Psoas muscle (tissue), 7 donors: ENCODE measurements at regions not wholly inside any gene's neighbourhood (a gene's known extent, or its start where the extent isn't known, plus 50 kb on each side); places are given as distances from the start of the nearest gene placed in this dataset.

Experiments
- ATAC-seq, 4 donors: fragments of 200-7000 bp; cut with Tn5 transposase; one replicate each; pipeline ENCODE4 v1.9.1; 2020; ENCODE audit warnings: moderate library complexity in 3 of 4, mild to moderate bottlenecking in 2 of 4
- DNase-seq, 2 donors: peaks; one replicate each; pipeline ENCODE4 v3.0.0-alpha.2; 2020
- H3K27ac ChIP-seq: fragments of 200-600 bp; one replicate; pipeline ENCODE4 v1.8.0; 2022
- H3K27me3 ChIP-seq, 3 donors: fragments of 200-600 bp in 1 of 3; one replicate each; pipeline versions ENCODE4 v1.6.1 to v1.8.0; 2013 to 2022; ENCODE audit warnings: low read length in 2 of 3, mild to moderate bottlenecking in 2 of 3, moderate library complexity in 1 of 3; ENCODE audit not compliant: insufficient read depth in 3 of 3
- H3K36me3 ChIP-seq, 2 donors: fragments of 200-600 bp in 1 of 2; one replicate each; pipeline versions ENCODE4 v1.6.1 to v1.8.0; 2013 to 2022; ENCODE audit warnings: low read depth in 1 of 2, mild to moderate bottlenecking in 1 of 2, moderate library complexity in 1 of 2; ENCODE audit not compliant: insufficient read depth in 1 of 2
- H3K4me1 ChIP-seq: fragments of 200-600 bp; one replicate; pipeline ENCODE4 v1.8.0; 2022
- H3K4me3 ChIP-seq: fragments of 200-600 bp; one replicate; pipeline ENCODE4 v1.8.0; 2022; ENCODE audit warnings: mild to moderate bottlenecking
- H3K9me3 ChIP-seq: fragments of 200-600 bp; one replicate; pipeline ENCODE4 v1.8.0; 2022
- WGBS, 3 donors: extraction: QIAGEN DNeasy Blood & Tissue Kit; methylation state at CpG; one replicate each; pipeline versions ENCODE4 v1.1.6 to v1.1.7; 2013; 5-methylcytosine and 5-hydroxymethylcytosine counted together
- intact Hi-C, 2 donors: fragments of 100-400 bp; cut with DNase I; formaldehyde crosslinking; loops; one replicate each; pipeline versions ENCODE4 v1.11.0 to v1.14.2; 2022
- TF ChIP-seq, protein P1 (sequence below): fragments of 200-600 bp; IDR thresholded peaks from one replicate; pipeline ENCODE4 v1.8.0; 2022; ENCODE audit warnings: antibody characterized with exemption
- donor health status: healthy with polysubstance abuse.
- donor health status: DM: no; HTN: no; CAD: no; lungs with moderate emphysema.
- donor health status: Bipolar disorder and iron deficiency.
- donor health status: healthy.
- donor health status: DM: yes; HTN: yes; CAD: no.
- donor health status: DM: no; HTN: no; CAD: no.
- donor health status: DM: yes; HTN: yes; CAD: no.

GRCh38 chr3:13208706-13209633 is 135.7 kb upstream of the IQSEC1 start:
- TF ChIP-seq, protein P1, sequence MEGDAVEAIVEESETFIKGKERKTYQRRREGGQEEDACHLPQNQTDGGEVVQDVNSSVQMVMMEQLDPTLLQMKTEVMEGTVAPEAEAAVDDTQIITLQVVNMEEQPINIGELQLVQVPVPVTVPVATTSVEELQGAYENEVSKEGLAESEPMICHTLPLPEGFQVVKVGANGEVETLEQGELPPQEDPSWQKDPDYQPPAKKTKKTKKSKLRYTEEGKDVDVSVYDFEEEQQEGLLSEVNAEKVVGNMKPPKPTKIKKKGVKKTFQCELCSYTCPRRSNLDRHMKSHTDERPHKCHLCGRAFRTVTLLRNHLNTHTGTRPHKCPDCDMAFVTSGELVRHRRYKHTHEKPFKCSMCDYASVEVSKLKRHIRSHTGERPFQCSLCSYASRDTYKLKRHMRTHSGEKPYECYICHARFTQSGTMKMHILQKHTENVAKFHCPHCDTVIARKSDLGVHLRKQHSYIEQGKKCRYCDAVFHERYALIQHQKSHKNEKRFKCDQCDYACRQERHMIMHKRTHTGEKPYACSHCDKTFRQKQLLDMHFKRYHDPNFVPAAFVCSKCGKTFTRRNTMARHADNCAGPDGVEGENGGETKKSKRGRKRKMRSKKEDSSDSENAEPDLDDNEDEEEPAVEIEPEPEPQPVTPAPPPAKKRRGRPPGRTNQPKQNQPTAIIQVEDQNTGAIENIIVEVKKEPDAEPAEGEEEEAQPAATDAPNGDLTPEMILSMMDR: no peak
- no peaks in the 10 kb centered on the region for H3K4me1 ChIP-seq
- WGBS, 3 donors: 63 to 79% (median 75%) methylated on average over 17 of the region's 17 CpGs
- H3K27ac ChIP-seq: no peak overlapping the region
- ATAC-seq (peak in 1 of 4 donors; percentile 29), DNase-seq (no peak)
- peaks cover 0 to 18% (median 3%) of the 10 kb centered on the region in 3 donors for H3K27me3 ChIP-seq
- H3K36me3 ChIP-seq: no peaks in the 10 kb centered on the region
- intact Hi-C loops: no loop called here
- no peaks in the 10 kb centered on the region for H3K9me3 ChIP-seq
- H3K4me3 ChIP-seq: no peak overlapping the region

DNA sequence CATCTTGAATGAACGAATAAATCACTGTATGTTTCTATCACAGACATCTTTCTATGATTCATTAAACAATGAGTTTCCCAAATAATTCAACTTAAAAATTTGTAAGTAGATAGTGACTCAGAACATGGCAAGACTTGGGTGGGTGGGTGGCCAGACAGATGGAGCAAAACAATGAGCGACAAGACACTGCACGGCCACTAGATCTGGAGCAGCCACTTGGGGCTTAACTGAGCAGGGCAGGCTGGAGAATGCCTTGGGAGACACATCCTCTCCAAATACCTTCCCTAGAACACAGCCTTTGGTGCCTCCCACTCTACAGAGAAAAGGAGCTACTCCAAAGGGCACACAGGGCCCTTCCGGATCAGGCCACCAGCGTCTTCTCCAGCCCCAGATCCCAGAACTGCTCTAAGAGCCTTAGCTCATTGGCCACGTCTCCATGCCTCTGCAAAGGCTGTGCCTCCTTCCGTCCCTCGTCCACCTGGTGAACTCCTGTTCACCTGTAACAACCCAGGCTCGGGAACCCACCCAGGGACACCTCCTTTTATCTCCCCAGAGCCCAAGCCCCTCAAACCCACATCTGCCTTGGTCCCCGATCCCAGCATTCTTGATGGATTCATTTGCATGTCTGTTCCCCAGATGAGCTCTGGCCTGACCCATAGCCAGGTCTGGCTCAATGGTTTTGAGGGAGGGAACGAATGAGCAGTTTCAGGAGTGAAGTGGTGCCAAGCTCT is 134.9 kb upstream of the IQSEC1 start:
- DNase-seq (no peak), ATAC-seq (no peak)
- Histone ChIP-seq H3K27me3 (peaks cover 0 to 21% (median 3%) of the 10 kb centered on the region in 3 donors), H3K4me3 (no peak overlapping the region), H3K27ac (no peak overlapping the region), H3K36me3 (no peaks in the 10 kb centered on the region), H3K9me3 (no peaks in the 10 kb centered on the region), H3K4me1 (no peaks in the 10 kb centered on the region)
- WGBS, 3 donors: 87 to 90% (median 90%) methylated on average over 11 of the region's 11 CpGs
- intact Hi-C loops: no loop called here
- TF ChIP-seq, protein P1: no peak

GRCh38 chr3:13207578-13207922 is 134.3 kb upstream of the IQSEC1 start:
- DNase-seq (peak in 1 of 2 donors; percentile 17), ATAC-seq (no peak)
- Histone ChIP-seq H3K27ac (no peak overlapping the region), H3K4me3 (no peak overlapping the region), H3K36me3 (no peaks in the 10 kb centered on the region), H3K27me3 (peaks cover 0 to 21% (median 3%) of the 10 kb centered on the region in 3 donors), H3K4me1 (no peaks in the 10 kb centered on the region), H3K9me3 (no peaks in the 10 kb centered on the region)
- TF ChIP-seq, protein P1: no peak
- intact Hi-C loops: no loop called here
- WGBS, 3 donors: 87 to 96% (median 92%) methylated on average over 9 of the region's 9 CpGs

- no peaks in the 10 kb centered on the region for H3K9me3 ChIP-seq
- no peak for DNase-seq
- H3K27me3 ChIP-seq: peaks cover 0 to 21% (median 3%) of the 10 kb centered on the region in 3 donors
- H3K36me3 ChIP-seq: no peaks in the 10 kb centered on the region
- TF ChIP-seq, protein P1: no peak
- no peak overlapping the region for H3K4me3 ChIP-seq
- 84 to 87% (median 87%) methylated on average over 20 of the region's 20 CpGs for WGBS, 3 donors
- no peak for ATAC-seq
- H3K27ac ChIP-seq: no peak overlapping the region
- H3K4me1 ChIP-seq: no peaks in the 10 kb centered on the region
- intact Hi-C loops: no loop called here
Observed at GRCh38 chr3:13206799-13207577, 133.8 kb upstream of the IQSEC1 start.
